Thymus (tissue), 11 donors: ENCODE measurements at regions not wholly inside any gene's neighbourhood (a gene's known extent, or its start where the extent isn't known, plus 50 kb on each side); places are given as distances from the start of the nearest gene placed in this dataset.

ENCODE experiments used
- DNase-seq, 9 donors: peaks; one replicate each; pipeline ENCODE4 v3.0.0-alpha.2; 2013; ENCODE audit warnings: low spot score in 9 of 9, low read depth in 6 of 9, missing footprints in 1 of 9
- H3K27ac ChIP-seq, 2 donors: one replicate each; pipeline ENCODE4 v1.5.1; 2013; ENCODE audit warnings: control low read depth in 1 of 2, low read depth in 1 of 2, low read length in 1 of 2, mild to moderate bottlenecking in 1 of 2, moderate library complexity in 1 of 2
- H3K27me3 ChIP-seq, 2 donors: one replicate each; pipeline ENCODE4 v1.5.1; 2013; ENCODE audit warnings: low read length in 1 of 2; ENCODE audit not compliant: control insufficient read depth in 2 of 2, insufficient read depth in 1 of 2
- H3K36me3 ChIP-seq, 2 donors: one replicate each; pipeline ENCODE4 v1.5.1; 2013; ENCODE audit warnings: low read length in 1 of 2, mild to moderate bottlenecking in 1 of 2, moderate library complexity in 1 of 2; ENCODE audit not compliant: control insufficient read depth in 2 of 2, insufficient read depth in 2 of 2
- H3K4me1 ChIP-seq, 2 donors: one replicate each; pipeline ENCODE4 v1.5.1; 2013; ENCODE audit warnings: low read length in 2 of 2; ENCODE audit not compliant: control insufficient read depth in 2 of 2, insufficient read depth in 2 of 2
- H3K4me3 ChIP-seq, 2 donors: one replicate each; pipeline ENCODE4 v1.5.1; 2013; ENCODE audit warnings: low read length in 2 of 2, control low read depth in 1 of 2, mild to moderate bottlenecking in 1 of 2
- H3K9me3 ChIP-seq, 2 donors: one replicate each; pipeline ENCODE4 v1.5.1; 2013; ENCODE audit warnings: low read length in 1 of 2, mild to moderate bottlenecking in 1 of 2; ENCODE audit not compliant: control insufficient read depth in 2 of 2, insufficient read depth in 1 of 2
- WGBS: extraction: QIAGEN DNeasy Blood & Tissue Kit; methylation state at CpG from one replicate; pipeline ENCODE4 v1.1.7; 2013; 5-methylcytosine and 5-hydroxymethylcytosine counted together
- donor health status: healthy.

DNA sequence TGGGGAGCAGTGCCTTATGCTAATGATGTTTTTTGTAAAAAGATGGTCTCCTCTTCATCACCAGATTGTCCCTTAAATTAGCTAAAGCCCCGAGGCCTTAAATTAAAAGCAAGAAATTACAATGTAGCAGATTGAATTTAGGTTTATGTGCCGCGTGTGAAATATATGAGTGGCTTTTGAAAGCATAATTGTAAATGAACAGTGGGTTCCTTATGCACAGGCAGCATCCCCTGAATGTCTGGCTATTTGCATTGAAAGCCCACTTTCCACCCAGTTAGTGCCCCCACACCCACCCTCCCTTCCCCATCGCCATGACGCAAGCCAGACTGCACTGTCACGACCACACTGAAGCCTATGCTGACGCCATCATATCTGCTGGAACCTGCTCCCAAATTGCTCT is 62.4 kb upstream of the SORCS3 start:
- WGBS: 93% methylated on average over 7 of the region's 7 CpGs
- peaks cover 2 to 6% of the 10 kb centered on the region in 2 donors for H3K27me3 ChIP-seq

GRCh38 chr10:104579136-104579535 is 62.0 kb upstream of the SORCS3 start:
- H3K36me3 ChIP-seq: no peaks in the 10 kb centered on the region
- no peak overlapping the region for H3K4me3 ChIP-seq
- H3K27me3 ChIP-seq: peaks cover 2 to 6% of the 10 kb centered on the region in 2 donors
- DNase-seq: no peak
- H3K27ac ChIP-seq: no peak overlapping the region
- no peaks in the 10 kb centered on the region for H3K4me1 ChIP-seq
- H3K9me3 ChIP-seq: no peaks in the 10 kb centered on the region
- WGBS: 94% methylated on average over 6 of the region's 6 CpGs

More for the DNA sequence above, 62.4 kb upstream of the SORCS3 start:
- H3K27ac ChIP-seq: no peak overlapping the region
- no peak for DNase-seq
- no peaks in the 10 kb centered on the region for H3K36me3 ChIP-seq
- H3K9me3 ChIP-seq: no peaks in the 10 kb centered on the region
- no peak overlapping the region for H3K4me3 ChIP-seq
- no peaks in the 10 kb centered on the region for H3K4me1 ChIP-seq

DNA sequence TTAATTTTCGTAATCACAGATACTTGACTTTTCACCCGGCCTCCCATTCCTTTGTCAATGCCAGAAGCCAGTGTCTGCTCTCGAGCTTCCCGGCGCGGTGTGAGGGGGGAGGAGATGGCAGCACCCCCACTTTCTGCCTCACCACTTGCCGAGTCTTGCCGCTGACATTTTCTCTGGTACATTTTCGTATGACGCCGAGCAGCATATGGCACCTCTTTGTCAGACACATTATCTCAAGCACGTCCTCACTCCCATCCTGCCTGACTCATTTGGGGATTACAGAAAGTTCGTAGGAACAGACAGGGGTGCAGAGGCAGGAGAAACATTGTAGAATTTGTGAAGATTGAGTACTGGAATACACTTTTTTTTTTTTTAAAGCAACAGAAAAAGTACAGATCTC is 60.8 kb upstream of the SORCS3 start:
- DNase-seq: no peak
- no peaks in the 10 kb centered on the region for H3K36me3 ChIP-seq
- no peak overlapping the region for H3K4me3 ChIP-seq
- 80% methylated on average over 13 of the region's 13 CpGs for WGBS
- H3K4me1 ChIP-seq: no peaks in the 10 kb centered on the region
- H3K27ac ChIP-seq: no peak overlapping the region
- H3K27me3 ChIP-seq: peaks cover 2 to 6% of the 10 kb centered on the region in 2 donors
- no peaks in the 10 kb centered on the region for H3K9me3 ChIP-seq

DNA sequence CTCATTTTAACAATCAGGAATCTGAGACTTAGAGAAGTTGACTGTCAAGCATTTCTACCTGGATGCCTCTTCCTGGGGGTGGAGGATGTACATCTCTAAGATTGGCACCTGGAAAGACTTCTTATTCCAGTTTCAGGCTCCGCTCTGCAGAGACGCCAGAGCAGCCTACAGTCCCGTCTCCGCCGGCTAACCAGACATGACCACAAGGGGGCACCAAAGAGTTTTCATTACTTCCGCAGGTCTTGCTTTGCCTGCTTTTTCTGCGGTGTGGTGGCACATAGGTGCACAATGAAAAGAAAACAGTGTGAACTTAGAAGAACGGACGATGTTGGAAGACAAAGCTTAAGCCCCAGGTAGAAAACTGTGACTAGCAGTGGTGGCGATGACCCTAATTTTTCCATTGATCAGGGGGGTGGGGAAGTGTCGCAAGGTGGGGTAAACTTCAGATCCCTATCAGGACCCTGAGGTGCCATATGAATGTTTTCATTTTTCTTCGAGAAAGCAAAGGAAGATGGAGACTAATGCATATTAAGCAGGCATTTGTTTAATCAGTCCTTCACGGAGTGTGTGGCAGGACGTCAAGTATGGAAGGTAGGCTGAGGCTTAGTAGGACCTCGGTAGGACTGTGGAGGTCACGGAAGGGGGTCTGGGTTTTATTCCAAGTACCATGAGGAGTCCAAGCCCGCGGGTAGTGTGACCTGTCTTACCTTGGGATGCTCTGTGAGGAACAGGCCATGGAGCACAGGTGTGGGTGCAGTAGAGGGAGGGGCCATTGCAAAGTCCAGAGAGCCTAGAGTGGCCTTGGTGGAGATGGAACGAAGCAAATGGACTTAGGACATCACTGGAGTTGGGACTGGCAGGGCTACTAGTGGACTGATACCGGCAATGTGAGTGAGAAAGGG is 60.1 kb upstream of the SORCS3 start:
- WGBS: 50% methylated on average over 20 of the region's 20 CpGs
- Histone ChIP-seq H3K9me3 (no peaks in the 10 kb centered on the region), H3K4me3 (no peak overlapping the region), H3K27me3 (peaks cover 2 to 6% of the 10 kb centered on the region in 2 donors), H3K36me3 (no peaks in the 10 kb centered on the region), H3K27ac (no peak overlapping the region), H3K4me1 (no peaks in the 10 kb centered on the region)
- peak; percentile 18 to 72 (median 45) for DNase-seq

- WGBS: 92% methylated on average over 5 of the region's 5 CpGs
- Histone ChIP-seq H3K9me3 (no peaks in the 10 kb centered on the region), H3K4me1 (no peaks in the 10 kb centered on the region), H3K4me3 (no peak overlapping the region), H3K27ac (no peak overlapping the region), H3K36me3 (no peaks in the 10 kb centered on the region), H3K27me3 (peaks cover 2 to 6% of the 10 kb centered on the region in 2 donors)
- no peak for DNase-seq
These were observed 59.0 kb upstream of the SORCS3 start for GRCh38 chr10:104581884-104582601.

DNA sequence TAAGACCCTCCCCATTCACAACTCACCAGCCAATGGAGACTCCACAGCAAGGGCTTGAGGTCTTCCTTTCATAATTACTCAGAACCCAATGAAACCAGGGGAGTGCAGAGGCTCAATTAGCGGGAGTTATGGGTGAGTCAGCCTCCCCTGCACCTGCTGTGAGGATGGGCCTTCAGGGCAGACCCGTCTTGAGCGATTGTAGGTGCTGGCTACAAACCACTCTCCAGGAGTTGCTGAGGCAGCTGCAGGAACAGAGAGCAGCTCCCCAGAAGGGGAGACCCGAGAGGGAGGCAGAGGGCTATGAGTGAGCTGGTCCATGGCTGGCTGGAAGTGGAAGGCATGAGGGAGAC is 58.5 kb upstream of the SORCS3 start:
- no peak overlapping the region for H3K4me3 ChIP-seq
- no peak for DNase-seq
- H3K36me3 ChIP-seq: no peaks in the 10 kb centered on the region
- H3K27me3 ChIP-seq: peaks cover 2 to 6% of the 10 kb centered on the region in 2 donors
- WGBS: 69% methylated on average over 4 of the region's 4 CpGs
- no peaks in the 10 kb centered on the region for H3K4me1 ChIP-seq
- H3K27ac ChIP-seq: no peak overlapping the region
- no peaks in the 10 kb centered on the region for H3K9me3 ChIP-seq

- 100% methylated on average over 1 of the region's 1 CpG for WGBS
- Histone ChIP-seq H3K36me3 (no peaks in the 10 kb centered on the region), H3K27me3 (peaks cover 2 to 6% of the 10 kb centered on the region in 2 donors), H3K4me1 (no peaks in the 10 kb centered on the region), H3K4me3 (no peak overlapping the region), H3K9me3 (no peaks in the 10 kb centered on the region), H3K27ac (no peak overlapping the region)
- no peak for DNase-seq
These were observed 58.1 kb upstream of the SORCS3 start for GRCh38 chr10:104582966-104583365.

- Histone ChIP-seq H3K36me3 (no peaks in the 10 kb centered on the region), H3K4me3 (no peak overlapping the region), H3K27ac (no peak overlapping the region), H3K9me3 (no peaks in the 10 kb centered on the region), H3K4me1 (no peaks in the 10 kb centered on the region), H3K27me3 (peaks cover 0 to 6% of the 10 kb centered on the region in 2 donors)
- DNase-seq: no peak
- WGBS: 84% methylated on average over 7 of the region's 7 CpGs
These were observed 56.5 kb upstream of the SORCS3 start for GRCh38 chr10:104584541-104584940.

- Histone ChIP-seq H3K27ac (no peak overlapping the region), H3K9me3 (no peaks in the 10 kb centered on the region), H3K27me3 (no peaks in the 10 kb centered on the region), H3K4me3 (no peak overlapping the region), H3K4me1 (no peaks in the 10 kb centered on the region), H3K36me3 (no peaks in the 10 kb centered on the region)
- 93% methylated on average over 2 of the region's 2 CpGs for WGBS
- no peak for DNase-seq
These were observed 53.3 kb upstream of the SORCS3 start for GRCh38 chr10:104587751-104588150.
